MM.1S (cell line): ENCODE measurements at regions not wholly inside any gene's neighbourhood (a gene's known extent, or its start where the extent isn't known, plus 50 kb on each side); places are given as distances from the start of the nearest gene placed in this dataset.

ENCODE experiments used
- DNase-seq: peaks from one replicate; pipeline ENCODE4 v3.0.0-alpha.2; 2015
- H2AFZ ChIP-seq: fragments of 300-600 bp; sonication (generic); 2 replicates; pipeline ENCODE4 v1.6.0; 2016; ENCODE audit warnings: antibody characterized with exemption, low read length
- H3F3A ChIP-seq: fragments of 300-600 bp; sonication (generic); 2 replicates; pipeline ENCODE4 v1.6.1; 2016; ENCODE audit warnings: mild to moderate bottlenecking, antibody characterized with exemption, low read length, moderate library complexity, mixed read lengths; ENCODE audit not compliant: insufficient read depth
- H3K27ac ChIP-seq: fragments of 300-600 bp; sonication (generic); 2 replicates; pipeline ENCODE4 v1.5.1; 2016; ENCODE audit warnings: mild to moderate bottlenecking, low read length
- H3K27me3 ChIP-seq: fragments of 300-600 bp; sonication (generic); replicated peaks from 2 replicates; pipeline ENCODE4 v1.6.0; 2016; ENCODE audit warnings: low read length; ENCODE audit not compliant: insufficient read depth
- H3K36me3 ChIP-seq: fragments of 300-600 bp; sonication (generic); replicated peaks from 2 replicates; pipeline ENCODE4 v1.6.1; 2016; ENCODE audit warnings: mild to moderate bottlenecking, low read length, mixed read lengths; ENCODE audit not compliant: insufficient read depth
- H3K4me1 ChIP-seq: fragments of 300-600 bp; sonication (generic); 2 replicates; pipeline ENCODE4 v1.6.1; 2016; ENCODE audit warnings: low read length, mixed read lengths
- H3K4me2 ChIP-seq: fragments of 300-600 bp; sonication (generic); 2 replicates; pipeline ENCODE4 v1.6.0; 2016; ENCODE audit warnings: low read depth, low read length
- H3K4me3 ChIP-seq: fragments of 300-600 bp; sonication (generic); 2 replicates; pipeline ENCODE4 v1.5.1; 2016; ENCODE audit warnings: low read length, mixed read lengths
- H3K79me2 ChIP-seq: fragments of 300-600 bp; sonication (generic); 2 replicates; pipeline ENCODE4 v1.6.1; 2016; ENCODE audit warnings: mixed run types, low read length, mixed read lengths
- H3K9ac ChIP-seq: fragments of 300-600 bp; sonication (generic); 2 replicates; pipeline ENCODE4 v1.6.1; 2016; ENCODE audit warnings: low read length, mixed read lengths
- H3K9me2 ChIP-seq: fragments of 300-600 bp; sonication (generic); replicated peaks from 2 replicates; pipeline ENCODE4 v1.6.1; 2016; ENCODE audit warnings: mild to moderate bottlenecking, low read length, mixed read lengths; ENCODE audit not compliant: insufficient read depth
- H3K9me3 ChIP-seq: fragments of 300-600 bp; sonication (generic); replicated peaks from 2 replicates; pipeline ENCODE4 v1.6.1; 2016; ENCODE audit warnings: mild to moderate bottlenecking, low read length, mixed read lengths; ENCODE audit not compliant: insufficient read depth
- H4K20me1 ChIP-seq: fragments of 300-600 bp; sonication (generic); 2 replicates; pipeline ENCODE4 v1.6.1; 2016; ENCODE audit warnings: mild to moderate bottlenecking, low read length, moderate library complexity, mixed read lengths; ENCODE audit not compliant: insufficient read depth
- EZH2 ChIP-seq: fragments of 300-600 bp; sonication (generic); optimal IDR thresholded peaks from 2 replicates; pipeline ENCODE3; 2017; ENCODE audit warnings: low read depth, mild to moderate bottlenecking, antibody characterized with exemption, low read length, mixed read lengths
- EZH2phosphoT487 ChIP-seq: fragments of 300-600 bp; sonication (generic); IDR thresholded peaks from 2 replicates; pipeline ENCODE4 v1.6.1; 2018; ENCODE audit warnings: antibody characterized with exemption, low read length
- TF ChIP-seq, protein P1 (sequence below): fragments of 300-600 bp; sonication (generic); IDR thresholded peaks from 2 replicates; pipeline ENCODE4 v1.5.1; 2016; ENCODE audit warnings: antibody characterized with exemption, low read length, mixed read lengths

DNA sequence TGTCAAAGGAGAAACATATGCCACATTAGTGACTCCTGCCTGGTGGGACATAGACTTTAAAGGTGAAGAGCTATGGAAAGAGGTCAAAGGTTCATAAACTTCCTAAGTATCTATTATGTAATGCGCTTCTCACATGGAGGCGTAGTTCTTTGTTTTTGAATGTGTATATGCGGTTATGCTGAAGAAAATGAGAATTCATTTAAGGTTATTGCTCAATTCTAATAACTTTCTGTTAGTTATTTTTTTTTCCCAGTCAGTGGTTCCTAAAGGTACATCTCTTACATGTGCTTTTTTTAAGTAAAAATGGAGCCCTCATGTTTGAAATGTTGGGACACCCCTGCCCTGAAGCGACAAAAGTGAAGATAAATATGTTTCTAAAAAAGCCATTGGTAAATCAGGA lies 156.2 kb downstream of the SPATA31D1 start:
- Histone ChIP-seq H3K27ac (no peak overlapping the region), H3K36me3 (no peaks in the 10 kb centered on the region), H3K9me2 (no peaks in the 10 kb centered on the region), H4K20me1 (no peaks in the 10 kb centered on the region), H2AFZ (no peak overlapping the region), H3K79me2 (no peaks in the 10 kb centered on the region), H3K4me2 (no peak overlapping the region), H3K27me3 (no peaks in the 10 kb centered on the region), H3F3A (no peaks in the 10 kb centered on the region), H3K4me1 (no peaks in the 10 kb centered on the region), H3K4me3 (no peak overlapping the region), H3K9me3 (no peaks in the 10 kb centered on the region), H3K9ac (no peak overlapping the region)
- TF ChIP-seq EZH2phosphoT487: no peak
- TF ChIP-seq EZH2: no peak
- TF ChIP-seq, protein P1, sequence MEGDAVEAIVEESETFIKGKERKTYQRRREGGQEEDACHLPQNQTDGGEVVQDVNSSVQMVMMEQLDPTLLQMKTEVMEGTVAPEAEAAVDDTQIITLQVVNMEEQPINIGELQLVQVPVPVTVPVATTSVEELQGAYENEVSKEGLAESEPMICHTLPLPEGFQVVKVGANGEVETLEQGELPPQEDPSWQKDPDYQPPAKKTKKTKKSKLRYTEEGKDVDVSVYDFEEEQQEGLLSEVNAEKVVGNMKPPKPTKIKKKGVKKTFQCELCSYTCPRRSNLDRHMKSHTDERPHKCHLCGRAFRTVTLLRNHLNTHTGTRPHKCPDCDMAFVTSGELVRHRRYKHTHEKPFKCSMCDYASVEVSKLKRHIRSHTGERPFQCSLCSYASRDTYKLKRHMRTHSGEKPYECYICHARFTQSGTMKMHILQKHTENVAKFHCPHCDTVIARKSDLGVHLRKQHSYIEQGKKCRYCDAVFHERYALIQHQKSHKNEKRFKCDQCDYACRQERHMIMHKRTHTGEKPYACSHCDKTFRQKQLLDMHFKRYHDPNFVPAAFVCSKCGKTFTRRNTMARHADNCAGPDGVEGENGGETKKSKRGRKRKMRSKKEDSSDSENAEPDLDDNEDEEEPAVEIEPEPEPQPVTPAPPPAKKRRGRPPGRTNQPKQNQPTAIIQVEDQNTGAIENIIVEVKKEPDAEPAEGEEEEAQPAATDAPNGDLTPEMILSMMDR: no peak
- no peak for DNase-seq

DNA sequence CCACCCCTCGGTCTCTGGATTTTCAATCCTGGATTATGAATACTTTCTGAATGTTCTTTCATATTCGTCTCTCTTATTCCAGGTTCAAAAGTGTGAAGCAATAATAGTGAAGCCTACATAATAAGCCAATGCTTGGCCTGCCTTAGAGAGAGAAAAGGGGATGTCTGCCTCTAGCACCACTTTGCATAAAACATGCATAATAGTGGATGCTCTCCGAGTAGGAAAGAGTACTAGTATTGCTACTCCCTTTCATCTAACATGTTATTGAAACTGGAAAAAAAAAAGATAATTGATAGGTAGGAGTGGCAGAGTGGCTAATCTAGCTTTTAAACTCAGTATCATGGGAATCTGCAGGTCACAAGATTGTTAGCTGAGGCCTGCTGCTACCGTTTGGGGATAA lies 158.1 kb downstream of the SPATA31D1 start:
- Histone ChIP-seq H3K79me2 (no peaks in the 10 kb centered on the region), H3F3A (no peaks in the 10 kb centered on the region), H3K36me3 (no peaks in the 10 kb centered on the region), H3K4me1 (no peaks in the 10 kb centered on the region), H3K9me2 (no peaks in the 10 kb centered on the region), H3K9me3 (no peaks in the 10 kb centered on the region), H3K4me3 (no peak overlapping the region), H3K27ac (no peak overlapping the region), H2AFZ (no peak overlapping the region), H3K9ac (no peak overlapping the region), H3K27me3 (no peaks in the 10 kb centered on the region), H3K4me2 (no peak overlapping the region), H4K20me1 (no peaks in the 10 kb centered on the region)
- TF ChIP-seq EZH2 (no peak), EZH2phosphoT487 (no peak)
- TF ChIP-seq, protein P1: no peak
- DNase-seq: no peak

DNA sequence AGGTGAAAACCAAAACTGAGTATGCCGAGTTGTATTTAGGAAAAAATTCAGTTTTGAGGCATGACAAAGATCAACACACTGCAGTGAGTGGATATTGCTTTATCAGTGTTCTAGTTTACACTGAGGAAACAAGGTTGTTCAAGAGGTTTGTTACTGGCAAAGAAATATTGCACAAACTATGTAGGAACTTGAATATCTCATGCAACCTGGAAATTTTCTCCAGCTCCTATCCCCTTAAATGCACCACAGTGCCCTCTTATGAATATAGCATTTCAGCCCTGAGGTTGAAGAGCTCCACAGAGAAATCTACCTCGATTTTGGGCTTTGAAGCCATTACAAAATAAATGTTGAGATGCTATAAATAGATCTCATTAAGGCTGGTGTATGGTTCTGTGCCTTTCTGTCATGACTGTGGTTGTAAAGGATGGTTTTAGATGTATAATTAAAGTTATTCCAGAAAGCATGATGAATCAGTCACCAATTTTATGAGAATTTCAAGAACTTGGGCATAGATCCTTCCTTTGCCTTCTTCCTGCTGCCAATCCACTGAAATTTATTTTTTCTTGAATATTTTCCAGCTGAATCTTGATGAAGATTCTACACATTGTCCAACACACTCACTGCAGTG lies 159.3 kb downstream of the SPATA31D1 start:
- Histone ChIP-seq H3K27ac (no peak overlapping the region), H3K79me2 (no peaks in the 10 kb centered on the region), H3K4me3 (no peak overlapping the region), H2AFZ (no peak overlapping the region), H3K36me3 (no peaks in the 10 kb centered on the region), H3K9me3 (no peaks in the 10 kb centered on the region), H3K4me1 (peaks cover 1% of the 10 kb centered on the region; the same call in 1 of the 2 replicates), H3K27me3 (no peaks in the 10 kb centered on the region), H4K20me1 (no peaks in the 10 kb centered on the region), H3F3A (no peaks in the 10 kb centered on the region), H3K4me2 (no peak overlapping the region), H3K9ac (no peak overlapping the region), H3K9me2 (no peaks in the 10 kb centered on the region)
- no peak for DNase-seq
- TF ChIP-seq, protein P1: no peak
- TF ChIP-seq EZH2: no peak
- TF ChIP-seq EZH2phosphoT487: no peak
